Sigmoid colon (tissue), 3 donors: ENCODE measurements at regions not wholly inside any gene's neighbourhood (a gene's known extent, or its start where the extent isn't known, plus 50 kb on each side); places are given as distances from the start of the nearest gene placed in this dataset.

ENCODE experiments used
- POLR2A ChIP-seq, 2 donors: fragments of 450-650 bp; IDR thresholded peaks; one replicate each; pipeline ENCODE4 v1.6.1; 2016; ENCODE audit warnings: antibody characterized with exemption in 2 of 2, mild to moderate bottlenecking in 2 of 2, moderate library complexity in 2 of 2
- TF ChIP-seq, protein P1 (sequence below), 4 experiments: fragments of 450-650 bp in 3 of 4; fragments of 200-600 bp in 1 of 4; IDR thresholded peaks; one replicate each; pipeline ENCODE4 v1.5.1; 2016 to 2019; ENCODE audit warnings: antibody characterized with exemption in 4 of 4, mild to moderate bottlenecking in 3 of 4, moderate library complexity in 2 of 4

GRCh38 chr2:10237392-10238321 is 65.0 kb upstream of the HPCAL1 start:
- TF ChIP-seq, protein P1, sequence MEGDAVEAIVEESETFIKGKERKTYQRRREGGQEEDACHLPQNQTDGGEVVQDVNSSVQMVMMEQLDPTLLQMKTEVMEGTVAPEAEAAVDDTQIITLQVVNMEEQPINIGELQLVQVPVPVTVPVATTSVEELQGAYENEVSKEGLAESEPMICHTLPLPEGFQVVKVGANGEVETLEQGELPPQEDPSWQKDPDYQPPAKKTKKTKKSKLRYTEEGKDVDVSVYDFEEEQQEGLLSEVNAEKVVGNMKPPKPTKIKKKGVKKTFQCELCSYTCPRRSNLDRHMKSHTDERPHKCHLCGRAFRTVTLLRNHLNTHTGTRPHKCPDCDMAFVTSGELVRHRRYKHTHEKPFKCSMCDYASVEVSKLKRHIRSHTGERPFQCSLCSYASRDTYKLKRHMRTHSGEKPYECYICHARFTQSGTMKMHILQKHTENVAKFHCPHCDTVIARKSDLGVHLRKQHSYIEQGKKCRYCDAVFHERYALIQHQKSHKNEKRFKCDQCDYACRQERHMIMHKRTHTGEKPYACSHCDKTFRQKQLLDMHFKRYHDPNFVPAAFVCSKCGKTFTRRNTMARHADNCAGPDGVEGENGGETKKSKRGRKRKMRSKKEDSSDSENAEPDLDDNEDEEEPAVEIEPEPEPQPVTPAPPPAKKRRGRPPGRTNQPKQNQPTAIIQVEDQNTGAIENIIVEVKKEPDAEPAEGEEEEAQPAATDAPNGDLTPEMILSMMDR (IDR thresholded peaks at IDR 0.05), result no peak
- TF ChIP-seq POLR2A (IDR thresholded peaks at IDR 0.05), result no peak
